ENCODE measurements at regions not wholly inside any gene's neighbourhood (a gene's known extent, or its start where the extent isn't known, plus 50 kb on each side); places are given as distances from the start of the nearest gene placed in this dataset.
A peak's percentile ranks its signal among the peaks of the same experiment; 100 is the strongest.
"Not testable (repeated sequence)": the region's sequence is repeated elsewhere in the genome, so short reads cannot be mapped to it uniquely, and the experiment has no call there.

- no peak for DNase-seq (ENCODE audit: insufficient read length, low spot score)
- TF ChIP-seq POU2F2 (IDR thresholded peaks at IDR 0.05; ENCODE audit: low read depth, low read length) (no peak), PAX5 (IDR thresholded peaks at IDR 0.05; ENCODE audit: insufficient read depth, low read length, severe bottlenecking) (no peak)
- FAIRE-seq, result no peak
Observed at GRCh38 chr2:189328848-189329245, 112.4 kb upstream of the WDR75 start.

- FAIRE-seq (no peak), DNase-seq (ENCODE audit: insufficient read length, low spot score) (no peak)
- TF ChIP-seq PAX5 (IDR thresholded peaks at IDR 0.05; ENCODE audit: insufficient read depth, low read length, severe bottlenecking), result no peak
- no peak for TF ChIP-seq POU2F2 (IDR thresholded peaks at IDR 0.05; ENCODE audit: low read depth, low read length)
- no peak for TF ChIP-seq TAF1 (IDR thresholded peaks at IDR 0.05; ENCODE audit: low read depth, low read length)
Observed at GRCh38 chr2:189336276-189336975, 104.8 kb upstream of the WDR75 start.

GRCh38 chr2:189337656-189338055 is 103.6 kb upstream of the WDR75 start:
- DNase-seq (ENCODE audit: insufficient read length, low spot score), result no peak

GRCh38 chr2:189338115-189338514 is 103.2 kb upstream of the WDR75 start:
- DNase-seq (ENCODE audit: insufficient read length, low spot score), result no peak
- FAIRE-seq, result no peak
- no peak for TF ChIP-seq POLR2A (IDR thresholded peaks at IDR 0.05; ENCODE audit: low read depth, low read length)
- TF ChIP-seq PAX5 (IDR thresholded peaks at IDR 0.05; ENCODE audit: insufficient read depth, low read length, severe bottlenecking), result no peak
- TF ChIP-seq POLR2AphosphoS5 (IDR thresholded peaks at IDR 0.05; ENCODE audit: low read depth, low read length), result no peak
- TF ChIP-seq TAF1 (IDR thresholded peaks at IDR 0.05; ENCODE audit: low read depth, low read length), result no peak
- TF ChIP-seq POU2F2 (IDR thresholded peaks at IDR 0.05; ENCODE audit: low read depth, low read length), result no peak
- TF ChIP-seq SPI1 (IDR thresholded peaks at IDR 0.05; ENCODE audit: low read depth, low read length), result no peak

More at GRCh38 chr2:189337656-189338055, 103.6 kb upstream of the WDR75 start:
- no peak for FAIRE-seq
- TF ChIP-seq TAF1 (IDR thresholded peaks at IDR 0.05; ENCODE audit: low read depth, low read length) (no peak), SPI1 (IDR thresholded peaks at IDR 0.05; ENCODE audit: low read depth, low read length) (no peak), POLR2AphosphoS5 (IDR thresholded peaks at IDR 0.05; ENCODE audit: low read depth, low read length) (no peak), POLR2A (IDR thresholded peaks at IDR 0.05; ENCODE audit: low read depth, low read length) (no peak), PAX5 (IDR thresholded peaks at IDR 0.05; ENCODE audit: insufficient read depth, low read length, severe bottlenecking) (no peak), POU2F2 (IDR thresholded peaks at IDR 0.05; ENCODE audit: low read depth, low read length) (no peak)

GRCh38 chr2:189341077-189341476 is 100.2 kb upstream of the WDR75 start:
- TF ChIP-seq POLR2AphosphoS5 (IDR thresholded peaks at IDR 0.05; ENCODE audit: low read depth, low read length) (no peak), POU2F2 (IDR thresholded peaks at IDR 0.05; ENCODE audit: low read depth, low read length) (no peak), POLR2A (IDR thresholded peaks at IDR 0.05; ENCODE audit: low read depth, low read length) (no peak), SPI1 (IDR thresholded peaks at IDR 0.05; ENCODE audit: low read depth, low read length) (no peak), PAX5 (IDR thresholded peaks at IDR 0.05; ENCODE audit: insufficient read depth, low read length, severe bottlenecking) (no peak), TAF1 (IDR thresholded peaks at IDR 0.05; ENCODE audit: low read depth, low read length) (no peak)
- FAIRE-seq (no peak), DNase-seq (ENCODE audit: insufficient read length, low spot score) (no peak)

GRCh38 chr2:189344043-189344442 is 97.2 kb upstream of the WDR75 start:
- no peak for FAIRE-seq
- TF ChIP-seq POU2F2 (IDR thresholded peaks at IDR 0.05; ENCODE audit: low read depth, low read length) (no peak), POLR2A (IDR thresholded peaks at IDR 0.05; ENCODE audit: low read depth, low read length) (no peak), PAX5 (IDR thresholded peaks at IDR 0.05; ENCODE audit: insufficient read depth, low read length, severe bottlenecking) (no peak), SPI1 (IDR thresholded peaks at IDR 0.05; ENCODE audit: low read depth, low read length) (no peak), POLR2AphosphoS5 (IDR thresholded peaks at IDR 0.05; ENCODE audit: low read depth, low read length) (no peak), TAF1 (IDR thresholded peaks at IDR 0.05; ENCODE audit: low read depth, low read length) (no peak)
- no peak for DNase-seq (ENCODE audit: insufficient read length, low spot score)

- FAIRE-seq, result no peak
- TF ChIP-seq POLR2A (IDR thresholded peaks at IDR 0.05; ENCODE audit: low read depth, low read length) (no peak), POU2F2 (IDR thresholded peaks at IDR 0.05; ENCODE audit: low read depth, low read length) (no peak), PAX5 (IDR thresholded peaks at IDR 0.05; ENCODE audit: insufficient read depth, low read length, severe bottlenecking) (no peak), SPI1 (IDR thresholded peaks at IDR 0.05; ENCODE audit: low read depth, low read length) (peak; percentile 46), TAF1 (IDR thresholded peaks at IDR 0.05; ENCODE audit: low read depth, low read length) (no peak)
- DNase-seq (ENCODE audit: insufficient read length, low spot score), result no peak
Observed at GRCh38 chr2:189347540-189347939, 93.7 kb upstream of the WDR75 start.

GRCh38 chr2:189348369-189348768 is 92.9 kb upstream of the WDR75 start:
- FAIRE-seq (no peak), DNase-seq (ENCODE audit: insufficient read length, low spot score) (no peak)
- TF ChIP-seq POLR2A (IDR thresholded peaks at IDR 0.05; ENCODE audit: low read depth, low read length), result no peak
- TF ChIP-seq SPI1 (IDR thresholded peaks at IDR 0.05; ENCODE audit: low read depth, low read length), result no peak
- TF ChIP-seq POLR2AphosphoS5 (IDR thresholded peaks at IDR 0.05; ENCODE audit: low read depth, low read length), result no peak
- no peak for TF ChIP-seq POU2F2 (IDR thresholded peaks at IDR 0.05; ENCODE audit: low read depth, low read length)
- no peak for TF ChIP-seq TAF1 (IDR thresholded peaks at IDR 0.05; ENCODE audit: low read depth, low read length)
- no peak for TF ChIP-seq PAX5 (IDR thresholded peaks at IDR 0.05; ENCODE audit: insufficient read depth, low read length, severe bottlenecking)

GRCh38 chr2:189350540-189351209 is 90.6 kb upstream of the WDR75 start:
- no peak for FAIRE-seq
- TF ChIP-seq POLR2AphosphoS5 (IDR thresholded peaks at IDR 0.05; ENCODE audit: low read depth, low read length) (no peak), PAX5 (IDR thresholded peaks at IDR 0.05; ENCODE audit: insufficient read depth, low read length, severe bottlenecking) (no peak), POU2F2 (IDR thresholded peaks at IDR 0.05; ENCODE audit: low read depth, low read length) (no peak), POLR2A (IDR thresholded peaks at IDR 0.05; ENCODE audit: low read depth, low read length) (no peak), TAF1 (IDR thresholded peaks at IDR 0.05; ENCODE audit: low read depth, low read length) (no peak), SPI1 (IDR thresholded peaks at IDR 0.05; ENCODE audit: low read depth, low read length) (no peak)
- DNase-seq (ENCODE audit: insufficient read length, low spot score), result no peak

- FAIRE-seq; DNase-seq (ENCODE audit: insufficient read length, low spot score): not testable (repeated sequence)
Observed at GRCh38 chr2:189351933-189352332, 89.3 kb upstream of the WDR75 start.

GRCh38 chr2:189357375-189357774 is 83.9 kb upstream of the WDR75 start:
- DNase-seq (ENCODE audit: insufficient read length, low spot score); FAIRE-seq: not testable (repeated sequence)
